Uterus (tissue), 2 donors: ENCODE measurements at regions not wholly inside any gene's neighbourhood (a gene's known extent, or its start where the extent isn't known, plus 50 kb on each side); places are given as distances from the start of the nearest gene placed in this dataset.

Experiments
- CTCF ChIP-seq, 4 experiments: fragments of 200-600 bp in 2 of 4; fragments of 450-650 bp in 2 of 4; sonication (generic) in 2 of 4; IDR thresholded peaks; one replicate each; pipeline ENCODE4 v1.5.1; 2016 to 2019; ENCODE audit warnings: antibody characterized with exemption in 4 of 4, mild to moderate bottlenecking in 2 of 4, moderate library complexity in 1 of 4
- POLR2A ChIP-seq, 2 donors: fragments of 450-650 bp; IDR thresholded peaks; one replicate each; pipeline ENCODE4 v1.6.1; 2016; ENCODE audit warnings: antibody characterized with exemption in 2 of 2, mild to moderate bottlenecking in 1 of 2, moderate library complexity in 1 of 2

GRCh38 chr5:89871906-89872305, 537.6 kb downstream of the CETN3 start:
- TF ChIP-seq CTCF (IDR thresholded peaks at IDR 0.05) = no peak
- no peak for TF ChIP-seq POLR2A (IDR thresholded peaks at IDR 0.05)
